ENCODE measurements at regions not wholly inside any gene's neighbourhood (a gene's known extent, or its start where the extent isn't known, plus 50 kb on each side); places are given as distances from the start of the nearest gene placed in this dataset.

DNA sequence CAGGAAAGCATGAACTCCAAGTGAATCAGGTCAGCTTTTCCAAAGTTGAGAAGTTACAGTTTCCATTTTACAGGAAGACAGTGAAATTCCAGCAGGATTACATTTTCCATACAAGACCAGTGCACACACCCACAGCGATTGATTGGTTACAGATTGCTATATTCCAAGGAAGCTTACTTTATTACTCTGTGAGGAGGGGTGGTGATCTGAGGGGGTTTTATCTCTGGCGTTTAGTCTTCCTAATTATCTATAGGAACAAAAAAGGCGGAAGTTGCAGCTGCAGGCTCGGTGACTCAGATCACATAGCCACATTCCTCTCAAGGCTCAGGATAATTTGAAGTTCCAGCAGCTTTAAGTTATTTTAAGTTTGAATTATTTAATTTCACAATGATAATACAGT is 450.4 kb upstream of the NMUR2 start:
- TF ChIP-seq, protein P1, sequence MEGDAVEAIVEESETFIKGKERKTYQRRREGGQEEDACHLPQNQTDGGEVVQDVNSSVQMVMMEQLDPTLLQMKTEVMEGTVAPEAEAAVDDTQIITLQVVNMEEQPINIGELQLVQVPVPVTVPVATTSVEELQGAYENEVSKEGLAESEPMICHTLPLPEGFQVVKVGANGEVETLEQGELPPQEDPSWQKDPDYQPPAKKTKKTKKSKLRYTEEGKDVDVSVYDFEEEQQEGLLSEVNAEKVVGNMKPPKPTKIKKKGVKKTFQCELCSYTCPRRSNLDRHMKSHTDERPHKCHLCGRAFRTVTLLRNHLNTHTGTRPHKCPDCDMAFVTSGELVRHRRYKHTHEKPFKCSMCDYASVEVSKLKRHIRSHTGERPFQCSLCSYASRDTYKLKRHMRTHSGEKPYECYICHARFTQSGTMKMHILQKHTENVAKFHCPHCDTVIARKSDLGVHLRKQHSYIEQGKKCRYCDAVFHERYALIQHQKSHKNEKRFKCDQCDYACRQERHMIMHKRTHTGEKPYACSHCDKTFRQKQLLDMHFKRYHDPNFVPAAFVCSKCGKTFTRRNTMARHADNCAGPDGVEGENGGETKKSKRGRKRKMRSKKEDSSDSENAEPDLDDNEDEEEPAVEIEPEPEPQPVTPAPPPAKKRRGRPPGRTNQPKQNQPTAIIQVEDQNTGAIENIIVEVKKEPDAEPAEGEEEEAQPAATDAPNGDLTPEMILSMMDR (IDR thresholded peaks at IDR 0.05; ENCODE audit: borderline replicate concordance, control extremely low read depth, extremely low read depth, insufficient read depth, missing control alignments), result no peak
- in situ Hi-C loops (cut with MboI; ENCODE audit: low sequenced_read_pairs, unreplicated experiment), result no loop called here
- DNase-seq (ENCODE audit: low spot score), result no peak

DNA sequence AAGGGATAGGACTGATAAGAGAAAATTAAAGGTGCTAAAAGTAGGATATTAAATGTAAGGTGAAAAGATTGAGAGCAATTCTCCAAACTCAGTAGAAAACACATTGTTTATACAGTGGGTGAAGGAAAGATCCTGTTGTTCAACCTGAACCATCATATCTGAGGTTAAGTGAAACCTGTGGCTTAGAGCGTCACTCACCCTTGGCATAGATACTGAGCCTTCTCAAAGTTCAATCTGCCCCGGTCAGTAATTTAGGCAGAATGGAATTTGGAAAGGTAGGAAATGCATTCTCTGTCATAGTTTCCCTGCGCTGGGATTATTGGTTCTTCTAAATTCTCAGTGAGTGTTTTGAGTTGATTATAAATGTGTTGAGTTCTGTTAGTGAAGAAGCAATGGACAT is 456.2 kb upstream of the NMUR2 start:
- in situ Hi-C loops (cut with MboI; ENCODE audit: low sequenced_read_pairs, unreplicated experiment), result no loop called here
- TF ChIP-seq, protein P1 (IDR thresholded peaks at IDR 0.05; ENCODE audit: borderline replicate concordance, control extremely low read depth, extremely low read depth, insufficient read depth, missing control alignments), result no peak
- DNase-seq (ENCODE audit: low spot score), result no peak

DNA sequence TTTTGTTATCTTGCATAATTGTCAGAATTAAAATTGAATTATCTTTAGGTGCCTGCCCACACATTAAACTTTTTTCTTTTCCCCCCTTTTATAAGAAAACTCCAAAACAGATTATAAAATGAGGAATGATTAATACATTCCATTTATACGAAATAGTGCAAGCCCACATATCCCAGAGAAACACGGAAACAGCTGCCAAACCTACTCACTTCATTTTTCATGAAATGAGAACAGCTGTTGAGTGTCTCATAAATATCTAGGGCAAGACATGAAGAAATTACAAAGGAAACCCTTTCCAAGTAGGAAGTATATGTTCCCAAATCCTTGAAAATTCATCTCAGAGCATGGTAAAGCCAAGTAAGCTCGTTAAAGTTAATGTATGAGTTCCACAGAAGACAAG is 459.4 kb upstream of the NMUR2 start:
- no peak for DNase-seq (ENCODE audit: low spot score)
- in situ Hi-C loops (cut with MboI; ENCODE audit: low sequenced_read_pairs, unreplicated experiment), result no loop called here
- TF ChIP-seq, protein P1 (IDR thresholded peaks at IDR 0.05; ENCODE audit: borderline replicate concordance, control extremely low read depth, extremely low read depth, insufficient read depth, missing control alignments), result no peak

DNA sequence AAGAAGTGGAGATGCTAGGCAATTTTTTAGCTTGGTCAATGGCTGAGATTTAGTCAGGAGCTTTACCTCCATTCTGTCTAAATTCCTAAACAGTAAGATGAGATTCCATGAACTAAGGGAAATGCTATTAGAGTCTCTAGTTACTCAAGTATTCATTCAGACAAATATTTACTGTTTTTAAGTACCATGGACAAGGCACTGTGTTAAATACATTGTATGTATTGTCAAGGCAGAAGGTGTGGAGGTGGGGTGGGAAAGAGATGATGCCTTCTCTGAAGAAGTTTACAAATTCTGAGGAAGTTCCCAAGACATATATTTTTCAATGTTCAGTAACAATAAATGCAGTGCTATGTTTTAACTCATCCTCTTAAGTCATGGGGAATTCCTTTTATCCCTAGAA is 459.9 kb upstream of the NMUR2 start:
- no peak for DNase-seq (ENCODE audit: low spot score)
- TF ChIP-seq, protein P1 (IDR thresholded peaks at IDR 0.05; ENCODE audit: borderline replicate concordance, control extremely low read depth, extremely low read depth, insufficient read depth, missing control alignments), result no peak
- in situ Hi-C loops (cut with MboI; ENCODE audit: low sequenced_read_pairs, unreplicated experiment), result no loop called here

DNA sequence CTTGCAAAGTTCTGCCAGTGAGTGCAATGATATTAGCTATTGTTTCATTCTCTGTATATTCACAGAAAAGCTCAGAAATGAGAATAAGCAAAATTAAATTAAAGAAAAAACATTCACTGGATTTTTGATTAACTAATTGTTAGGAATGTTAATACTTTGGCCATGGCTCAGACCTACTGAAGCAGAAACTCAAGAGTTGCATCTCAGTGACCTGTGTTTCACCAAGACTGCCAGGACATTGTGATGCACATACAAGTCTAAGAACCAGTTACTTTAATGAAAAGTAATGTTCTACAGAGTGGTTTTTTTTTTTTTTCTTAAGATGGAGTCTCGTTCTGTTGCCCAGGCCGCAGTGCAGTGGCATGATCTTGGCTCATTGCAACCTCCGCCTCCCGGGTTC is 464.9 kb upstream of the NMUR2 start:
- in situ Hi-C loops (cut with MboI; ENCODE audit: low sequenced_read_pairs, unreplicated experiment), result no loop called here
- no peak for DNase-seq (ENCODE audit: low spot score)
- TF ChIP-seq, protein P1 (IDR thresholded peaks at IDR 0.05; ENCODE audit: borderline replicate concordance, control extremely low read depth, extremely low read depth, insufficient read depth, missing control alignments), result no peak

DNA sequence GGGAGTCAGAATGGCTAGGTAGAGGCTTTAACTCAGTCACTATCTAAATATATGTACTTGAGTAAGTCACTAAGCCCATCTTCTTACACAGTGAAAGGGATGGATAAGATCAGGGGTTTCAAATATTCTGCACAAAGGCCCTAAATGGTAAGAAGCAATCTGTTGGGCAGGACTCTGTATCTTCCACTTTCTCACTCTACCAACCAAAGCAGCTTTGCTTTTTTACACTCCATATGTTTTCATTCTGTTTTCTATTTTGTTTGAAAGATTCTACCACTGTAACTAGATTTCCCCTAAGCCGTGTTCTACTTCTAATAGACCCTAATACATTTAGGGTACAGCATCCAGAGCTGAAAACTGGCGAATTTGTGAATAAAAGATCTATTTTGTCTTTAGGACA is 477.5 kb upstream of the NMUR2 start:
- TF ChIP-seq, protein P1 (IDR thresholded peaks at IDR 0.05; ENCODE audit: borderline replicate concordance, control extremely low read depth, extremely low read depth, insufficient read depth, missing control alignments), result no peak
- in situ Hi-C loops (cut with MboI; ENCODE audit: low sequenced_read_pairs, unreplicated experiment), result no loop called here
- no peak for DNase-seq (ENCODE audit: low spot score)
